ENCODE measurements at regions not wholly inside any gene's neighbourhood (a gene's known extent, or its start where the extent isn't known, plus 50 kb on each side); places are given as distances from the start of the nearest gene placed in this dataset.

- Histone ChIP-seq H3K4me3 (no peak overlapping the region), H3K27ac (no peak overlapping the region)
Observed at GRCh38 chr13:103391936-103392335, 325.7 kb upstream of the SLC10A2 start.

GRCh38 chr13:103388839-103389238 is 322.6 kb upstream of the SLC10A2 start:
- H3K4me3 ChIP-seq, result no peak overlapping the region
- H3K27ac ChIP-seq, result no peak overlapping the region

- no peak overlapping the region for H3K27ac ChIP-seq
- H3K4me3 ChIP-seq, result no peak overlapping the region
Observed at GRCh38 chr13:103386341-103386740, 320.1 kb upstream of the SLC10A2 start.

- Histone ChIP-seq H3K27ac (no peak overlapping the region), H3K4me3 (no peak overlapping the region)
Observed at GRCh38 chr13:103373916-103374315, 307.7 kb upstream of the SLC10A2 start.

- H3K27ac ChIP-seq, result no peak overlapping the region
- no peak overlapping the region for H3K4me3 ChIP-seq
Observed at GRCh38 chr13:103371271-103371670, 305.1 kb upstream of the SLC10A2 start.

- Histone ChIP-seq H3K27ac (no peak overlapping the region), H3K4me3 (no peak overlapping the region)
Observed at GRCh38 chr13:103370790-103371189, 304.6 kb upstream of the SLC10A2 start.

- Histone ChIP-seq H3K4me3 (no peak overlapping the region), H3K27ac (no peak overlapping the region)
Observed at GRCh38 chr13:103358255-103358932, 292.2 kb upstream of the SLC10A2 start.

GRCh38 chr13:103356226-103356864 is 290.1 kb upstream of the SLC10A2 start:
- H3K4me3 ChIP-seq, result no peak overlapping the region
- no peak overlapping the region for H3K27ac ChIP-seq

- no peak overlapping the region for H3K4me3 ChIP-seq
- no peak overlapping the region for H3K27ac ChIP-seq
Observed at GRCh38 chr13:103354171-103354570, 288.0 kb upstream of the SLC10A2 start.

GRCh38 chr13:103351035-103351828 is 285.0 kb upstream of the SLC10A2 start:
- Histone ChIP-seq H3K27ac (no peak overlapping the region), H3K4me3 (no peak overlapping the region)

GRCh38 chr13:103350147-103350546 is 283.9 kb upstream of the SLC10A2 start:
- Histone ChIP-seq H3K4me3 (no peak overlapping the region), H3K27ac (no peak overlapping the region)

- Histone ChIP-seq H3K4me3 (no peak overlapping the region), H3K27ac (no peak overlapping the region)
Observed at GRCh38 chr13:103349211-103349980, 283.2 kb upstream of the SLC10A2 start.

GRCh38 chr13:103335241-103335640 is 269.0 kb upstream of the SLC10A2 start:
- Histone ChIP-seq H3K27ac (no peak overlapping the region), H3K4me3 (no peak overlapping the region)

GRCh38 chr13:103331924-103332323 is 265.7 kb upstream of the SLC10A2 start:
- no peak overlapping the region for H3K27ac ChIP-seq
- H3K4me3 ChIP-seq, result no peak overlapping the region

- Histone ChIP-seq H3K4me3 (no peak overlapping the region), H3K27ac (no peak overlapping the region)
Observed at GRCh38 chr13:103328899-103329298, 262.7 kb upstream of the SLC10A2 start.

GRCh38 chr13:103326326-103326725 is 260.1 kb upstream of the SLC10A2 start:
- H3K27ac ChIP-seq, result no peak overlapping the region
- no peak overlapping the region for H3K4me3 ChIP-seq

GRCh38 chr13:103325672-103326071 is 259.5 kb upstream of the SLC10A2 start:
- Histone ChIP-seq H3K4me3 (no peak overlapping the region), H3K27ac (no peak overlapping the region)

GRCh38 chr13:103324641-103325040 is 258.4 kb upstream of the SLC10A2 start:
- no peak overlapping the region for H3K4me3 ChIP-seq
- H3K27ac ChIP-seq, result no peak overlapping the region

- no peak overlapping the region for H3K4me3 ChIP-seq
- H3K27ac ChIP-seq, result no peak overlapping the region
Observed at GRCh38 chr13:103315711-103316110, 249.5 kb upstream of the SLC10A2 start.

- no peak overlapping the region for H3K27ac ChIP-seq
- H3K4me3 ChIP-seq, result no peak overlapping the region
Observed at GRCh38 chr13:103312467-103312866, 246.2 kb upstream of the SLC10A2 start.
